ENCODE measurements at regions not wholly inside any gene's neighbourhood (a gene's known extent, or its start where the extent isn't known, plus 50 kb on each side); places are given as distances from the start of the nearest gene placed in this dataset.

GRCh38 chr3:180743813-180744590 is 64.7 kb upstream of the CCDC39 start:
- DNase-seq: peak; percentile 4
- Mint-ChIP-seq H3K27me3 (ENCODE audit: low read depth, poor library complexity) (peaks cover 23% of the 10 kb centered on the region), H3K4me1 (peaks cover 13% of the 10 kb centered on the region), H3K27ac (peak overlapping the region; percentile 55), H3K9me3 (no peaks in the 10 kb centered on the region), H3K4me3 (peak overlapping the region; percentile 15), H3K36me3 (ENCODE audit: low read depth) (no peaks in the 10 kb centered on the region)
- TF ChIP-seq, protein P1, sequence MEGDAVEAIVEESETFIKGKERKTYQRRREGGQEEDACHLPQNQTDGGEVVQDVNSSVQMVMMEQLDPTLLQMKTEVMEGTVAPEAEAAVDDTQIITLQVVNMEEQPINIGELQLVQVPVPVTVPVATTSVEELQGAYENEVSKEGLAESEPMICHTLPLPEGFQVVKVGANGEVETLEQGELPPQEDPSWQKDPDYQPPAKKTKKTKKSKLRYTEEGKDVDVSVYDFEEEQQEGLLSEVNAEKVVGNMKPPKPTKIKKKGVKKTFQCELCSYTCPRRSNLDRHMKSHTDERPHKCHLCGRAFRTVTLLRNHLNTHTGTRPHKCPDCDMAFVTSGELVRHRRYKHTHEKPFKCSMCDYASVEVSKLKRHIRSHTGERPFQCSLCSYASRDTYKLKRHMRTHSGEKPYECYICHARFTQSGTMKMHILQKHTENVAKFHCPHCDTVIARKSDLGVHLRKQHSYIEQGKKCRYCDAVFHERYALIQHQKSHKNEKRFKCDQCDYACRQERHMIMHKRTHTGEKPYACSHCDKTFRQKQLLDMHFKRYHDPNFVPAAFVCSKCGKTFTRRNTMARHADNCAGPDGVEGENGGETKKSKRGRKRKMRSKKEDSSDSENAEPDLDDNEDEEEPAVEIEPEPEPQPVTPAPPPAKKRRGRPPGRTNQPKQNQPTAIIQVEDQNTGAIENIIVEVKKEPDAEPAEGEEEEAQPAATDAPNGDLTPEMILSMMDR (IDR thresholded peaks at IDR 0.05): no peak

GRCh38 chr3:180747805-180748361 is 68.6 kb upstream of the CCDC39 start:
- H3K9me3 Mint-ChIP-seq: no peaks in the 10 kb centered on the region
- peaks cover 23% of the 10 kb centered on the region for H3K27me3 Mint-ChIP-seq (ENCODE audit: low read depth, poor library complexity)

GRCh38 chr3:180749322-180749721 is 70.0 kb upstream of the CCDC39 start:
- Mint-ChIP-seq H3K27me3 (ENCODE audit: low read depth, poor library complexity) (peaks cover 21% of the 10 kb centered on the region), H3K4me3 (no peak overlapping the region), H3K27ac (no peak overlapping the region), H3K9me3 (no peaks in the 10 kb centered on the region), H3K36me3 (ENCODE audit: low read depth) (no peaks in the 10 kb centered on the region), H3K4me1 (peaks cover 3% of the 10 kb centered on the region)
- no peak for DNase-seq
- TF ChIP-seq, protein P1 (IDR thresholded peaks at IDR 0.05): no peak

More at GRCh38 chr3:180747805-180748361, 68.6 kb upstream of the CCDC39 start:
- TF ChIP-seq, protein P1 (IDR thresholded peaks at IDR 0.05): no peak
- DNase-seq: no peak
- Mint-ChIP-seq H3K27ac (no peak overlapping the region), H3K4me1 (peaks cover 13% of the 10 kb centered on the region), H3K36me3 (ENCODE audit: low read depth) (no peaks in the 10 kb centered on the region), H3K4me3 (no peak overlapping the region)

DNA sequence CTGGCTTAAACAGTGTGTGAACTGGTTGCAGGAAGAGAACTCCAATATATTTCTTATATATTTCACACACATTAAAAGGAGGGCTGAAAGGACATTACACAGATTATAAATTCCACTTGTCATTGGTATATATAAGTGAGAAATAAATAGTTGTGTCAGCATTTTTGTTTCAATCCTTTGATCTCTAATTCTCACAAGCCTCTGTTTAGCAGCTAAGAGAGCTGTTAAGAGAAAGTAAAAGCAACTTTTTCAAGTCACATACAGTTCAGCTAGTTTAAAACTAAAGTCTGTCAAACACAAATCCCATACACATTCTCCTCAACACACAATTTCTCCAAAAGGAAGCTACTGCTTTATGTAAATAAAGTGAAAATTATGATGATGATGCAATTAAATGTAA is 70.5 kb upstream of the CCDC39 start:
- no peak overlapping the region for H3K4me3 Mint-ChIP-seq
- no peaks in the 10 kb centered on the region for H3K4me1 Mint-ChIP-seq
- H3K9me3 Mint-ChIP-seq: no peaks in the 10 kb centered on the region
- DNase-seq: no peak
- TF ChIP-seq, protein P1 (IDR thresholded peaks at IDR 0.05): no peak
- H3K27me3 Mint-ChIP-seq (ENCODE audit: low read depth, poor library complexity): peaks cover 21% of the 10 kb centered on the region
- no peak overlapping the region for H3K27ac Mint-ChIP-seq
- no peaks in the 10 kb centered on the region for H3K36me3 Mint-ChIP-seq (ENCODE audit: low read depth)

- no peak for DNase-seq
- H3K36me3 Mint-ChIP-seq (ENCODE audit: low read depth): no peaks in the 10 kb centered on the region
- H3K27ac Mint-ChIP-seq: no peak overlapping the region
- TF ChIP-seq, protein P1 (IDR thresholded peaks at IDR 0.05): no peak
- H3K9me3 Mint-ChIP-seq: peaks cover 16% of the 10 kb centered on the region
- H3K4me1 Mint-ChIP-seq: no peaks in the 10 kb centered on the region
- no peak overlapping the region for H3K4me3 Mint-ChIP-seq
- H3K27me3 Mint-ChIP-seq (ENCODE audit: low read depth, poor library complexity): peaks cover 3% of the 10 kb centered on the region
Measured at GRCh38 chr3:180755556-180755955, 76.3 kb upstream of the CCDC39 start.

GRCh38 chr3:180762866-180763265 is 83.6 kb upstream of the CCDC39 start:
- no peak overlapping the region for H3K4me3 Mint-ChIP-seq
- H3K36me3 Mint-ChIP-seq (ENCODE audit: low read depth): no peaks in the 10 kb centered on the region
- peaks cover 29% of the 10 kb centered on the region for H3K9me3 Mint-ChIP-seq
- TF ChIP-seq, protein P1 (IDR thresholded peaks at IDR 0.05): no peak
- no peak for DNase-seq
- no peaks in the 10 kb centered on the region for H3K4me1 Mint-ChIP-seq
- no peaks in the 10 kb centered on the region for H3K27me3 Mint-ChIP-seq (ENCODE audit: low read depth, poor library complexity)
- no peak overlapping the region for H3K27ac Mint-ChIP-seq

All from nephron progenitor cell (in vitro differentiated cells).